Fibroblast of peridontal ligament (primary cell): ENCODE measurements at regions not wholly inside any gene's neighbourhood (a gene's known extent, or its start where the extent isn't known, plus 50 kb on each side); places are given as distances from the start of the nearest gene placed in this dataset.

Experiments used
- DNase-seq: peaks from one replicate; pipeline ENCODE4 v3.0.0-alpha.2; 2010; ENCODE audit errors: extremely low read depth

GRCh38 chr15:97881346-97881965, 79.0 kb upstream of the ARRDC4 start:
- DNase-seq = no peak

GRCh38 chr15:97884513-97885131, 75.9 kb upstream of the ARRDC4 start:
- DNase-seq = no peak

GRCh38 chr15:97890307-97890706, 70.2 kb upstream of the ARRDC4 start:
- DNase-seq = no peak

- no peak for DNase-seq
Observed at GRCh38 chr15:97892167-97892938, 68.2 kb upstream of the ARRDC4 start.

GRCh38 chr15:97893967-97894366, 66.5 kb upstream of the ARRDC4 start:
- DNase-seq = no peak

- no peak for DNase-seq
Observed at GRCh38 chr15:97899981-97900380, 60.5 kb upstream of the ARRDC4 start.

GRCh38 chr15:97902140-97902780, 58.2 kb upstream of the ARRDC4 start:
- DNase-seq = no peak

- no peak for DNase-seq
Observed at GRCh38 chr15:97903560-97903959, 56.9 kb upstream of the ARRDC4 start.

- DNase-seq = peak; percentile 10
Observed at GRCh38 chr15:97903971-97904572, 56.4 kb upstream of the ARRDC4 start.

GRCh38 chr15:97909291-97909891, 51.1 kb upstream of the ARRDC4 start:
- peak; percentile 33 for DNase-seq
